H9 (cell line): ENCODE measurements at regions not wholly inside any gene's neighbourhood (a gene's known extent, or its start where the extent isn't known, plus 50 kb on each side); places are given as distances from the start of the nearest gene placed in this dataset.
A peak's percentile ranks its signal among the peaks of the same experiment; 100 is the strongest.

Experiments
- DNase-seq: peaks from one replicate; pipeline ENCODE4 v3.0.0-alpha.2; 2017
- H2AFZ ChIP-seq: one replicate; pipeline ENCODE4 v1.6.1; 2013; ENCODE audit warnings: mild to moderate bottlenecking, low read length, control low read depth, moderate library complexity
- H2AK5ac ChIP-seq: 2 replicates; pipeline ENCODE4 v1.6.1; 2013; ENCODE audit warnings: low read length, control low read depth, mixed read lengths; ENCODE audit not compliant: insufficient read length
- H2BK120ac ChIP-seq: one replicate; pipeline ENCODE4 v1.6.1; 2013; ENCODE audit warnings: low read depth, mild to moderate bottlenecking, low read length, control low read depth, inconsistent platforms; ENCODE audit not compliant: poor library complexity, severe bottlenecking
- H2BK12ac ChIP-seq: 2 replicates; pipeline ENCODE4 v1.6.1; 2013; ENCODE audit warnings: low read length, control low read depth, mixed read lengths, low read depth; ENCODE audit not compliant: insufficient read length
- H2BK15ac ChIP-seq: 2 replicates; pipeline ENCODE4 v1.6.1; 2013; ENCODE audit warnings: low read depth, low read length, control low read depth
- H2BK20ac ChIP-seq: one replicate; pipeline ENCODE4 v1.6.1; 2013; ENCODE audit warnings: low read depth, mild to moderate bottlenecking, low read length, control low read depth, inconsistent platforms; ENCODE audit not compliant: poor library complexity, severe bottlenecking
- H2BK5ac ChIP-seq: 2 replicates; pipeline ENCODE4 v1.6.1; 2013; ENCODE audit warnings: low read length, control low read depth, mixed read lengths; ENCODE audit not compliant: insufficient read length
- H3K14ac ChIP-seq: 2 replicates; pipeline ENCODE4 v1.6.1; 2013; ENCODE audit warnings: low read length, control low read depth; ENCODE audit not compliant: insufficient read depth
- H3K18ac ChIP-seq: 2 replicates; pipeline ENCODE4 v1.6.1; 2013; ENCODE audit warnings: low read depth, mild to moderate bottlenecking, mixed read lengths, low read length, control low read depth; ENCODE audit not compliant: insufficient read length
- H3K23ac ChIP-seq: 2 replicates; pipeline ENCODE4 v1.6.1; 2013; ENCODE audit warnings: low read length, control low read depth, mixed read lengths, low read depth; ENCODE audit not compliant: insufficient read length
- H3K23me2 ChIP-seq: 2 replicates; pipeline ENCODE4 v1.6.1; 2013; ENCODE audit warnings: low read depth, mild to moderate bottlenecking, mixed read lengths, low read length, control low read depth; ENCODE audit not compliant: insufficient read length, poor library complexity, severe bottlenecking
- H3K27ac ChIP-seq: 2 replicates; pipeline ENCODE4 v1.5.1; 2013; ENCODE audit warnings: low read length, control low read depth, mixed read lengths, low read depth; ENCODE audit not compliant: insufficient read length
- H3K27me3 ChIP-seq: 2 replicates; pipeline ENCODE4 v1.6.1; 2013; ENCODE audit warnings: low read length, control low read depth, inconsistent platforms; ENCODE audit not compliant: insufficient read depth
- H3K4ac ChIP-seq: 2 replicates; pipeline ENCODE4 v1.6.1; 2013; ENCODE audit warnings: low read depth, mild to moderate bottlenecking, control low read depth, inconsistent platforms, low read length, moderate library complexity
- H3K4me1 ChIP-seq: 2 replicates; pipeline ENCODE4 v1.6.1; 2013; ENCODE audit warnings: low read length, control low read depth, inconsistent platforms; ENCODE audit not compliant: insufficient read depth
- H3K4me2 ChIP-seq: 2 replicates; pipeline ENCODE4 v1.6.1; 2013; ENCODE audit warnings: low read length, control low read depth, mixed read lengths; ENCODE audit not compliant: insufficient read length, insufficient read depth
- H3K56ac ChIP-seq: 2 replicates; pipeline ENCODE4 v1.6.1; 2013; ENCODE audit warnings: low read depth, mild to moderate bottlenecking, mixed read lengths, low read length, control low read depth; ENCODE audit not compliant: insufficient read length
- H3K79me1 ChIP-seq: 2 replicates; pipeline ENCODE4 v1.6.1; 2013; ENCODE audit warnings: low read depth, mild to moderate bottlenecking, moderate library complexity, low read length, control low read depth, inconsistent platforms; ENCODE audit not compliant: insufficient read depth, poor library complexity, severe bottlenecking
- H3K79me2 ChIP-seq: 2 replicates; pipeline ENCODE4 v1.6.1; 2013; ENCODE audit warnings: low read length, control low read depth, inconsistent platforms; ENCODE audit not compliant: insufficient read depth
- H3K9ac ChIP-seq: 2 replicates; pipeline ENCODE4 v1.6.1; 2013; ENCODE audit warnings: low read length, control low read depth, mixed read lengths; ENCODE audit not compliant: insufficient read length; ENCODE audit errors: extremely low read depth
- H3K9me3 ChIP-seq: one replicate; pipeline ENCODE4 v1.6.1; 2013; ENCODE audit warnings: low read depth, low read length, inconsistent platforms; ENCODE audit not compliant: control insufficient read depth
- H3T11ph ChIP-seq: one replicate; pipeline ENCODE4 v1.6.1; 2013; ENCODE audit warnings: mild to moderate bottlenecking, low read length, control low read depth, inconsistent platforms
- H4K20me1 ChIP-seq: one replicate; pipeline ENCODE4 v1.6.1; 2013; ENCODE audit not compliant: control insufficient read depth, insufficient read length, insufficient read depth
- H4K5ac ChIP-seq: 2 replicates; pipeline ENCODE4 v1.6.1; 2013; ENCODE audit warnings: low read depth, mild to moderate bottlenecking, mixed read lengths, low read length, control low read depth; ENCODE audit not compliant: insufficient read length
- H4K8ac ChIP-seq: replicated peaks from 2 replicates; pipeline ENCODE4 v1.6.1; 2013; ENCODE audit warnings: low read length, control low read depth, mixed read lengths, low read depth; ENCODE audit not compliant: insufficient read length
- H4K91ac ChIP-seq: 2 replicates; pipeline ENCODE4 v1.6.1; 2013; ENCODE audit warnings: low read depth, mild to moderate bottlenecking, moderate library complexity, mixed read lengths, low read length, control low read depth; ENCODE audit not compliant: insufficient read length
- H3K27ac Mint-ChIP-seq, 3 experiments: 2 replicates in 2 of 3; 3 replicates in 1 of 3; pipeline ENCODE4 v1.8.0; 2020 to 2021; ENCODE audit warnings: mixed read lengths in 3 of 3, mild to moderate bottlenecking in 1 of 3, moderate library complexity in 1 of 3
- H3K27me3 Mint-ChIP-seq: 2 replicates; pipeline ENCODE4 v1.8.0; 2021; ENCODE audit warnings: low read depth, mild to moderate bottlenecking, moderate library complexity, mixed read lengths
- H3K36me3 Mint-ChIP-seq, 3 experiments: 2 replicates in 2 of 3; 3 replicates in 1 of 3; pipeline ENCODE4 v1.8.0; 2020 to 2021; ENCODE audit warnings: low read depth in 3 of 3, mixed read lengths in 3 of 3; ENCODE audit not compliant: insufficient read depth in 1 of 3
- H3K4me1 Mint-ChIP-seq, 2 experiments: 2 replicates each; pipeline ENCODE4 v1.8.0; 2020; ENCODE audit warnings: mixed read lengths in 2 of 2
- H3K4me3 Mint-ChIP-seq, 2 experiments: 2 replicates in 1 of 2; 3 replicates in 1 of 2; pipeline ENCODE4 v1.8.0; 2020 to 2021; ENCODE audit warnings: mild to moderate bottlenecking in 2 of 2, mixed read lengths in 2 of 2, moderate library complexity in 1 of 2
- H3K9me3 Mint-ChIP-seq, 2 experiments: 2 replicates in 1 of 2; 3 replicates in 1 of 2; pipeline ENCODE4 v1.8.0; 2020; ENCODE audit warnings: mild to moderate bottlenecking in 2 of 2, mixed read lengths in 2 of 2, moderate library complexity in 1 of 2
- CTCF ChIP-seq: fragments of 200-600 bp; sonication (generic); conservative IDR thresholded peaks from 3 replicates; pipeline ENCODE4 v1.8.0; 2021; ENCODE audit warnings: antibody characterized with exemption, mild to moderate bottlenecking
- WGBS: extraction: QIAGEN DNeasy Blood & Tissue Kit; methylation state at CpG from one replicate; pipeline ENCODE4 v1.1.7; 2013; ENCODE audit warnings: missing lambda C conversion rate, low lambda C conversion rate, mixed read lengths; ENCODE audit not compliant: insufficient read length; ENCODE audit errors: extremely low coverage; 5-methylcytosine and 5-hydroxymethylcytosine counted together

- H2BK120ac ChIP-seq: no peak overlapping the region
- no peak overlapping the region for H3K56ac ChIP-seq
- no peaks in the 10 kb centered on the region for H3K36me3 Mint-ChIP-seq
- H3K23ac ChIP-seq: no peak overlapping the region
- H3K4me2 ChIP-seq: peak overlapping the region; percentile 66
- H3K4me1 ChIP-seq: peaks cover 3% of the 10 kb centered on the region; the same call in 1 of the 2 replicates
- no peak overlapping the region for H4K91ac ChIP-seq
- no peak overlapping the region for H3T11ph ChIP-seq
- no peak overlapping the region for H3K9ac ChIP-seq
- H3K27me3 ChIP-seq: no peaks in the 10 kb centered on the region
- no peak overlapping the region for H3K4me3 Mint-ChIP-seq
- no peak overlapping the region for H2BK20ac ChIP-seq
- H4K5ac ChIP-seq: no peak overlapping the region
- no peak overlapping the region for H2BK12ac ChIP-seq
- peak overlapping the region; percentile 89; the same call in 1 of the 2 replicates for H2BK15ac ChIP-seq
- no CpG with 5 or more reads among the region's 5 CpGs for WGBS
- TF ChIP-seq CTCF: no peak
- H2BK5ac ChIP-seq: no peak overlapping the region
- no peaks in the 10 kb centered on the region for H3K27me3 Mint-ChIP-seq
- no peaks in the 10 kb centered on the region for H3K9me3 Mint-ChIP-seq
- no peak overlapping the region for H4K8ac ChIP-seq
- no peak overlapping the region for H2AFZ ChIP-seq
- no peaks in the 10 kb centered on the region for H3K79me1 ChIP-seq
- peaks cover 34 to 35% of the 10 kb centered on the region in 2 experiments for H3K4me1 Mint-ChIP-seq
- no peaks in the 10 kb centered on the region for H3K9me3 ChIP-seq
- DNase-seq: no peak
- H3K14ac ChIP-seq: no peak overlapping the region
- peak overlapping the region; percentile 72 to 94 (median 83); a peak in 5 of 7 replicates for H3K27ac Mint-ChIP-seq
- no peaks in the 10 kb centered on the region for H3K79me2 ChIP-seq
- no peak overlapping the region for H2AK5ac ChIP-seq
- H3K18ac ChIP-seq: no peak overlapping the region
- H4K20me1 ChIP-seq: no peaks in the 10 kb centered on the region
- no peaks in the 10 kb centered on the region for H3K23me2 ChIP-seq
- H3K27ac ChIP-seq: peak overlapping the region; percentile 86
- no peak overlapping the region for H3K4ac ChIP-seq
These were observed 685.7 kb downstream of the ADGRL2 start for GRCh38 chr1:82486468-82486867.
